Keratinocyte (primary cell): ENCODE measurements at regions not wholly inside any gene's neighbourhood (a gene's known extent, or its start where the extent isn't known, plus 50 kb on each side); places are given as distances from the start of the nearest gene placed in this dataset.

Source experiments
- DNase-seq: peaks from one replicate; pipeline ENCODE4 v3.0.0-alpha.2; 2011; ENCODE audit warnings: low read depth, missing footprints, low spot score
- FAIRE-seq: peaks from 2 replicates; lab custom pipeline; 2011; peaks lifted over from hg19 to GRCh38; lab: Jason Lieb, UNC
- H2AFZ ChIP-seq: 2 replicates; pipeline ENCODE4 v1.6.0; 2012; ENCODE audit warnings: low read length, control low read depth, inconsistent platforms; ENCODE audit not compliant: control insufficient read depth
- H3K27ac ChIP-seq: 2 replicates; pipeline ENCODE4 v1.5.1; 2011; ENCODE audit warnings: low read length; ENCODE audit not compliant: control insufficient read depth, insufficient read depth
- H3K27me3 ChIP-seq: 3 replicates; pipeline ENCODE4 v1.6.0; 2011; ENCODE audit warnings: low read length; ENCODE audit not compliant: control insufficient read depth, insufficient read depth; ENCODE audit errors: extremely low read depth
- H3K36me3 ChIP-seq, 2 experiments: 2 replicates in 1 of 2; 3 replicates in 1 of 2; pipeline ENCODE4 v1.5.1; 2011; ENCODE audit warnings: low read length in 2 of 2, mild to moderate bottlenecking in 1 of 2; ENCODE audit not compliant: control insufficient read depth in 2 of 2, insufficient read depth in 2 of 2; ENCODE audit errors: extremely low read depth in 1 of 2
- H3K4me1 ChIP-seq: 3 replicates; pipeline ENCODE4 v1.5.1; 2011; ENCODE audit warnings: low read length; ENCODE audit not compliant: control insufficient read depth, insufficient read depth; ENCODE audit errors: extremely low read depth
- H3K4me2 ChIP-seq: 3 replicates; pipeline ENCODE4 v1.6.0; 2011; ENCODE audit warnings: low read depth, low read length; ENCODE audit not compliant: control insufficient read depth, insufficient read depth; ENCODE audit errors: extremely low read depth
- H3K4me3 ChIP-seq, 3 experiments: fragments of 200-600 bp in 1 of 3; sonication (generic) in 1 of 3; 2 replicates in 2 of 3; 3 replicates in 1 of 3; pipeline ENCODE4 v1.5.1; 2011 to 2016; ENCODE audit warnings: low read length in 3 of 3, mild to moderate bottlenecking in 3 of 3, control low read depth in 2 of 3, inconsistent platforms in 1 of 3, low read depth in 1 of 3, mixed read lengths in 1 of 3, mixed run types in 1 of 3, moderate library complexity in 1 of 3; ENCODE audit not compliant: control insufficient read depth in 2 of 3, insufficient read depth in 2 of 3; ENCODE audit errors: extremely low read depth in 1 of 3
- H3K79me2 ChIP-seq: 2 replicates; pipeline ENCODE4 v1.6.0; 2012; ENCODE audit warnings: low read length; ENCODE audit not compliant: control insufficient read depth, insufficient read depth
- H3K9ac ChIP-seq: 3 replicates; pipeline ENCODE4 v1.6.0; 2011; ENCODE audit warnings: low read length; ENCODE audit not compliant: control insufficient read depth, insufficient read depth; ENCODE audit errors: extremely low read depth
- H3K9me1 ChIP-seq: 3 replicates; pipeline ENCODE4 v1.6.0; 2011; ENCODE audit warnings: low read length; ENCODE audit not compliant: control insufficient read depth, insufficient read depth; ENCODE audit errors: extremely low read depth
- H3K9me3 ChIP-seq: 2 replicates; pipeline ENCODE4 v1.5.1; 2012; ENCODE audit warnings: low read depth, low read length; ENCODE audit not compliant: control insufficient read depth
- H4K20me1 ChIP-seq: 3 replicates; pipeline ENCODE4 v1.6.0; 2011; ENCODE audit warnings: low read length; ENCODE audit not compliant: control insufficient read depth, insufficient read depth; ENCODE audit errors: extremely low read depth
- EZH2 ChIP-seq: IDR thresholded peaks from one replicate; pipeline ENCODE4 v1.6.1; 2012; ENCODE audit warnings: inconsistent platforms, mild to moderate bottlenecking, low read length, moderate library complexity
- dilution Hi-C: fragments of 300-500 bp; cut with MboI; formaldehyde crosslinking; loops from one replicate; pipeline ENCODE4 v1.7.0; 2020; ENCODE audit warnings: low sequenced_read_pairs; ENCODE audit not compliant: extremely low pct_ligation_motif_present
- TF ChIP-seq, protein P1 (sequence below), 3 experiments: IDR thresholded peaks in 1 of 3; conservative IDR thresholded peaks in 1 of 3; optimal IDR thresholded peaks in 1 of 3; 2 replicates in 2 of 3; 3 replicates in 1 of 3; pipeline versions ENCODE3 to v1.5.1; 2011; ENCODE audit warnings: low read length in 3 of 3, mild to moderate bottlenecking in 3 of 3, moderate library complexity in 2 of 3, control low read depth in 1 of 3, inconsistent platforms in 1 of 3; ENCODE audit not compliant: insufficient read depth in 2 of 3; ENCODE audit errors: extremely low read depth in 1 of 3

DNA sequence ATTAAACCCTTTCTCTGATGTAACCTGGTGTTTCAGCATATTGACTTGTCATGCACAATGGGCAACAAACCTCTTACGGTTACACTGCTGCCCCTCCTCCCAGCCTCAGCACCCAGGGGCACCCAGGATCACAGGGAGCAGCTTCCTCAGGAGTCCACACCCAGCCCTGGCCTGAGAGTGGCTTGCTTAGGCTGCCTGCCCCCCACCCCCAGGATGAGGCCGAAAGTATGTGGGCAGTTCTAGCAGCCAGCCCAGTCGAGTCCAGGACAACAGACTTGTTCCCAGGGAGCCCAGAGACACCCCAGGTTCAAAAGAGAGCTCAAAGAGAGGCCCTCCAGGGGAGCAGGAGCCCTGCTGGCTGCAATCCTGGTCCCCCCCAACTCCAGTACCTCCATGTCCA is 108.1 kb upstream of the THY1 start:
- Histone ChIP-seq H3K4me3 (no peak overlapping the region), H3K9me1 (no peaks in the 10 kb centered on the region), H3K36me3 (no peaks in the 10 kb centered on the region), H3K4me2 (no peak overlapping the region), H3K4me1 (no peaks in the 10 kb centered on the region), H2AFZ (no peak overlapping the region), H3K27ac (no peak overlapping the region), H3K27me3 (peaks cover 29% of the 10 kb centered on the region), H3K9me3 (no peaks in the 10 kb centered on the region), H3K79me2 (no peaks in the 10 kb centered on the region), H4K20me1 (no peaks in the 10 kb centered on the region), H3K9ac (no peak overlapping the region)
- no peak for DNase-seq
- FAIRE-seq: no peak
- TF ChIP-seq, protein P1, sequence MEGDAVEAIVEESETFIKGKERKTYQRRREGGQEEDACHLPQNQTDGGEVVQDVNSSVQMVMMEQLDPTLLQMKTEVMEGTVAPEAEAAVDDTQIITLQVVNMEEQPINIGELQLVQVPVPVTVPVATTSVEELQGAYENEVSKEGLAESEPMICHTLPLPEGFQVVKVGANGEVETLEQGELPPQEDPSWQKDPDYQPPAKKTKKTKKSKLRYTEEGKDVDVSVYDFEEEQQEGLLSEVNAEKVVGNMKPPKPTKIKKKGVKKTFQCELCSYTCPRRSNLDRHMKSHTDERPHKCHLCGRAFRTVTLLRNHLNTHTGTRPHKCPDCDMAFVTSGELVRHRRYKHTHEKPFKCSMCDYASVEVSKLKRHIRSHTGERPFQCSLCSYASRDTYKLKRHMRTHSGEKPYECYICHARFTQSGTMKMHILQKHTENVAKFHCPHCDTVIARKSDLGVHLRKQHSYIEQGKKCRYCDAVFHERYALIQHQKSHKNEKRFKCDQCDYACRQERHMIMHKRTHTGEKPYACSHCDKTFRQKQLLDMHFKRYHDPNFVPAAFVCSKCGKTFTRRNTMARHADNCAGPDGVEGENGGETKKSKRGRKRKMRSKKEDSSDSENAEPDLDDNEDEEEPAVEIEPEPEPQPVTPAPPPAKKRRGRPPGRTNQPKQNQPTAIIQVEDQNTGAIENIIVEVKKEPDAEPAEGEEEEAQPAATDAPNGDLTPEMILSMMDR (optimal IDR thresholded peaks at IDR 0.05 in 1 of 3, IDR thresholded peaks at IDR 0.05 in 1 of 3, conservative IDR thresholded peaks at IDR 0.05 in 1 of 3; ENCODE audit: extremely low read depth in 1 of 3, insufficient read depth in 2 of 3, low read length in 3 of 3): no peak
- TF ChIP-seq EZH2: no peak
- dilution Hi-C loops: no loop called here

DNA sequence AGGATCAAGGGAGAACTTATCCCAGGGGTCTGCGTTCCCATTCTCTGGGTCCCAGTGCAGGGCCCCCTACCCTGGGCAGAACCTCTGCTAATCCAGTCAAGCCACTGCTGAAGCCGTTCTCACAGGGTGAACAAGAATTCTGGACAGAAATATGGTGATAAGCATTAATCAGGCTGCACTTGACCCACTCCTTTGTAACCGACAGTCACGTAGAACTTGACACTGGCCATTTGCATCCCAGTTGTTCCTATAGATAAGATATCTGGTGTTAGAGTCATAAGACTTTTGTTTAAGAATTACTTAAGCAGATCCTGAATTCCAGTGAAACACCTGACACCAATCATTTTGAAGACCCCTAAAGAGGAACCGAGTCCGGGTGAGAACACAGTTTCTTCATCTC is 107.5 kb upstream of the THY1 start:
- H3K4me2 ChIP-seq: no peak overlapping the region
- H3K9me1 ChIP-seq: no peaks in the 10 kb centered on the region
- H4K20me1 ChIP-seq: no peaks in the 10 kb centered on the region
- DNase-seq (no peak), FAIRE-seq (no peak)
- TF ChIP-seq EZH2: no peak
- TF ChIP-seq, protein P1 (optimal IDR thresholded peaks at IDR 0.05 in 1 of 3, IDR thresholded peaks at IDR 0.05 in 1 of 3, conservative IDR thresholded peaks at IDR 0.05 in 1 of 3; ENCODE audit: extremely low read depth in 1 of 3, insufficient read depth in 2 of 3, low read length in 3 of 3): no peak
- no peak overlapping the region for H2AFZ ChIP-seq
- dilution Hi-C loops: no loop called here
- no peak overlapping the region for H3K27ac ChIP-seq
- H3K79me2 ChIP-seq: no peaks in the 10 kb centered on the region
- H3K4me3 ChIP-seq: no peak overlapping the region
- H3K4me1 ChIP-seq: no peaks in the 10 kb centered on the region
- no peak overlapping the region for H3K9ac ChIP-seq
- H3K27me3 ChIP-seq: peaks cover 29% of the 10 kb centered on the region
- no peaks in the 10 kb centered on the region for H3K36me3 ChIP-seq
- no peaks in the 10 kb centered on the region for H3K9me3 ChIP-seq
